Prostate gland (tissue), 2 donors: ENCODE measurements at regions not wholly inside any gene's neighbourhood (a gene's known extent, or its start where the extent isn't known, plus 50 kb on each side); places are given as distances from the start of the nearest gene placed in this dataset.
"Not testable (repeated sequence)": the region's sequence is repeated elsewhere in the genome, so short reads cannot be mapped to it uniquely, and the experiment has no call there.

ENCODE experiments used
- DNase-seq: peaks from one replicate; pipeline ENCODE4 v3.0.0-alpha.2; 2019; ENCODE audit warnings: low spot score
- H3K27ac ChIP-seq, 2 donors: fragments of 200-600 bp; sonication (generic); 2 replicates each; pipeline ENCODE4 v1.5.1; 2017 to 2019
- H3K27me3 ChIP-seq: fragments of 200-600 bp; sonication (generic); replicated peaks from 2 replicates; pipeline ENCODE4 v1.5.1; 2019; ENCODE audit not compliant: insufficient read depth
- H3K36me3 ChIP-seq, 2 donors: fragments of 200-600 bp; sonication (generic); 1 replicate in 1 of 2; 2 replicates in 1 of 2; pipeline versions ENCODE4 v1.5.1 to v1.8.1; 2017 to 2019
- H3K4me1 ChIP-seq: fragments of 200-600 bp; sonication (generic); replicated peaks from 2 replicates; pipeline ENCODE4 v1.5.1; 2019
- H3K4me3 ChIP-seq, 2 donors: fragments of 200-600 bp; sonication (generic); 2 replicates each; pipeline ENCODE4 v1.5.1; 2017 to 2019
- H3K9me3 ChIP-seq: fragments of 200-600 bp; sonication (generic); 2 replicates; pipeline ENCODE4 v1.5.1; 2017
- POLR2A ChIP-seq: fragments of 450-650 bp; IDR thresholded peaks from one replicate; pipeline ENCODE4 v1.6.1; 2016; ENCODE audit warnings: antibody characterized with exemption, mild to moderate bottlenecking
- POLR2AphosphoS5 ChIP-seq: sonication (generic); formaldehyde crosslinking; IDR thresholded peaks from one replicate; pipeline ENCODE4 v1.6.1; 2017; ENCODE audit warnings: antibody characterized with exemption
- WGBS: methylation state at CpG from one replicate; pipeline ENCODE4 v1.1.5; 2018; 5-methylcytosine and 5-hydroxymethylcytosine counted together
- intact Hi-C: fragments of 100-400 bp; cut with DNase I; formaldehyde crosslinking; loops from one replicate; pipeline ENCODE4 v1.14.2; 2022
- TF ChIP-seq, protein P1 (sequence below), 4 experiments: fragments of 200-600 bp in 2 of 4; fragments of 450-650 bp in 2 of 4; sonication (generic) in 2 of 4; IDR thresholded peaks; 1 replicate in 3 of 4; 2 replicates in 1 of 4; pipeline ENCODE4 v1.5.1; 2016 to 2019; ENCODE audit warnings: antibody characterized with exemption in 4 of 4, mild to moderate bottlenecking in 2 of 4, moderate library complexity in 2 of 4

DNA sequence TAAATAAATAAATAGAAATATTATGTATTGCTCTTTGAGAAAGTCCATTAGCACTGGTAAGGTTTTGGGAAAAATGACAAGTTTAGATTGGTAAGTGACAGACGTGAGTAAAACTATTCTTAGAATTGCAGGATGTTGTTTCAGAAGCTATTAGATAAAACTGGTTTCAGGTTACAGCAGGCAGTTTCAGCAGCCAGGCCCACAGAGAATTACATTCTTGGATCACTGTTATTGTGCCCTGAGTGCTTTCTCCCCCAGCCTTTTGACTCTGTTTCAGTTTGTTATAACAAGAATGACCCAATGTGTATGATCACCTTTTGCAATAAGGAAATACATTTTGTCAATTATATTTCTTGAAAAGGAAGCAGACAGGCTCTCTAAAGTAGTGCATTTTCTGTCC lies 86.5 kb downstream of the DKK1 start:
- Histone ChIP-seq H3K4me1 (no peaks in the 10 kb centered on the region), H3K27me3 (no peaks in the 10 kb centered on the region), H3K4me3 (no peak overlapping the region), H3K9me3 (no peaks in the 10 kb centered on the region), H3K27ac (no peak overlapping the region), H3K36me3 (no peaks in the 10 kb centered on the region)
- no peak for DNase-seq
- TF ChIP-seq, protein P1, sequence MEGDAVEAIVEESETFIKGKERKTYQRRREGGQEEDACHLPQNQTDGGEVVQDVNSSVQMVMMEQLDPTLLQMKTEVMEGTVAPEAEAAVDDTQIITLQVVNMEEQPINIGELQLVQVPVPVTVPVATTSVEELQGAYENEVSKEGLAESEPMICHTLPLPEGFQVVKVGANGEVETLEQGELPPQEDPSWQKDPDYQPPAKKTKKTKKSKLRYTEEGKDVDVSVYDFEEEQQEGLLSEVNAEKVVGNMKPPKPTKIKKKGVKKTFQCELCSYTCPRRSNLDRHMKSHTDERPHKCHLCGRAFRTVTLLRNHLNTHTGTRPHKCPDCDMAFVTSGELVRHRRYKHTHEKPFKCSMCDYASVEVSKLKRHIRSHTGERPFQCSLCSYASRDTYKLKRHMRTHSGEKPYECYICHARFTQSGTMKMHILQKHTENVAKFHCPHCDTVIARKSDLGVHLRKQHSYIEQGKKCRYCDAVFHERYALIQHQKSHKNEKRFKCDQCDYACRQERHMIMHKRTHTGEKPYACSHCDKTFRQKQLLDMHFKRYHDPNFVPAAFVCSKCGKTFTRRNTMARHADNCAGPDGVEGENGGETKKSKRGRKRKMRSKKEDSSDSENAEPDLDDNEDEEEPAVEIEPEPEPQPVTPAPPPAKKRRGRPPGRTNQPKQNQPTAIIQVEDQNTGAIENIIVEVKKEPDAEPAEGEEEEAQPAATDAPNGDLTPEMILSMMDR (IDR thresholded peaks at IDR 0.05) = no peak
- TF ChIP-seq POLR2A = no peak
- TF ChIP-seq POLR2AphosphoS5 = no peak
- WGBS = 38% methylated on average over 1 of the region's 1 CpG
- intact Hi-C loops = no loop called here

GRCh38 chr10:52403801-52404200 lies 89.7 kb downstream of the DKK1 start:
- H3K27me3 ChIP-seq, H3K4me1 ChIP-seq, H3K27ac ChIP-seq, intact Hi-C loops, H3K4me3 ChIP-seq, H3K9me3 ChIP-seq, H3K36me3 ChIP-seq, DNase-seq: not testable (repeated sequence)
- 89% methylated on average over 3 of the region's 3 CpGs for WGBS

DNA sequence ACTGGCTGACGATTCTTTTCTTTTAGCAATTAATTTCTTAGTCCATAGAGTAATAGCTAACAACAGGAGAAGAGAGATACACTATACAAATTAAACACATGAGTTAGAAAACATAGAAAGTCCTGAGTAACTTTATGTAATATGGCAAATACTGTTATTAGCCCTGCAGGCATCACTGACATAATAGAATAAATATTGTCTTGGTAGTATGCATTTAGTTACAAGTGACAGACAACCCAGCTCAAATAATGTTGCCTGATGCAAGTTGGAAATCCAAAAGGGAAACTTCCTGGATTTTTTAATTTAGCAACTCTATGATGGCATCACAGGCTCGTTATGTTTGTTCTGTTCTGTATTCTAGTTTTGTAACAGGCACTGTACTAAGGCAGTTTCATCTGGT lies 95.1 kb downstream of the DKK1 start:
- no peaks in the 10 kb centered on the region for H3K36me3 ChIP-seq
- no peak overlapping the region for H3K4me3 ChIP-seq
- H3K9me3 ChIP-seq = no peaks in the 10 kb centered on the region
- no peaks in the 10 kb centered on the region for H3K27me3 ChIP-seq
- no peak overlapping the region for H3K27ac ChIP-seq
- DNase-seq = no peak
- intact Hi-C loops = no loop called here
- 57% methylated on average over 2 of the region's 2 CpGs for WGBS
- TF ChIP-seq, protein P1 (IDR thresholded peaks at IDR 0.05) = no peak
- TF ChIP-seq POLR2A = no peak
- H3K4me1 ChIP-seq = no peaks in the 10 kb centered on the region

DNA sequence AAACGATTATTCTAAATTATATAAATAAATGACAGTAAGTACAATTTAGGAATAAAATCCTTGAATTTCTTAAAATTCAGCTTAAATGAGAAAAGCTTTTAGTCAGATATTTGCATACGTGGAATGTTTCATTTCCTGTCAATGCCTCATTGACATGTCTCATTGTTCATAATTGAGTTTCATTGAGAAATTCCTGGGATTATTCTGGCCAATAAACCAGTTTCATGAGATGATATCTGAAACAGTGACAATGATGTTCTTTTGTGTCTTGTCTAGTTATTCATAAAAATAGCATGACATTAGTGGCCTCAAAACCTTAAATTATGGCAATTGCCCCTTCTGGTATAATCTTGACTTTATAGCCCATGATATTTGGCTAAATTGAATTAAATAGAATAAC lies 95.8 kb downstream of the DKK1 start:
- Histone ChIP-seq H3K36me3 (no peaks in the 10 kb centered on the region), H3K9me3 (no peaks in the 10 kb centered on the region), H3K27ac (no peak overlapping the region), H3K4me1 (no peaks in the 10 kb centered on the region), H3K4me3 (no peak overlapping the region), H3K27me3 (no peaks in the 10 kb centered on the region)
- TF ChIP-seq POLR2A = no peak
- TF ChIP-seq, protein P1 (IDR thresholded peaks at IDR 0.05) = no peak
- WGBS = 83% methylated on average over 2 of the region's 2 CpGs
- no peak for DNase-seq
- intact Hi-C loops = no loop called here

- WGBS = 82% methylated on average over 21 of the region's 21 CpGs
- no peak for DNase-seq
- H3K36me3 ChIP-seq = no peaks in the 10 kb centered on the region
- H3K4me1 ChIP-seq = no peaks in the 10 kb centered on the region
- H3K27ac ChIP-seq = no peak overlapping the region
- TF ChIP-seq POLR2AphosphoS5 = no peak
- TF ChIP-seq, protein P1 (IDR thresholded peaks at IDR 0.05) = no peak
- no peak for TF ChIP-seq POLR2A
- no peaks in the 10 kb centered on the region for H3K9me3 ChIP-seq
- H3K27me3 ChIP-seq = no peaks in the 10 kb centered on the region
- intact Hi-C loops = no loop called here
- no peak overlapping the region for H3K4me3 ChIP-seq
These were observed 96.8 kb downstream of the DKK1 start for GRCh38 chr10:52410916-52411315.

GRCh38 chr10:52419281-52419680 lies 105.2 kb downstream of the DKK1 start:
- intact Hi-C loops = no loop called here
- DNase-seq = no peak
- no peaks in the 10 kb centered on the region for H3K27me3 ChIP-seq
- no peaks in the 10 kb centered on the region for H3K4me1 ChIP-seq
- H3K4me3 ChIP-seq = no peak overlapping the region
- H3K9me3 ChIP-seq = no peaks in the 10 kb centered on the region
- TF ChIP-seq POLR2AphosphoS5 (no peak), POLR2A (no peak)
- TF ChIP-seq, protein P1 (IDR thresholded peaks at IDR 0.05) = no peak
- H3K27ac ChIP-seq = no peak overlapping the region
- no peaks in the 10 kb centered on the region for H3K36me3 ChIP-seq
